ENCODE measurements at regions not wholly inside any gene's neighbourhood (a gene's known extent, or its start where the extent isn't known, plus 50 kb on each side); places are given as distances from the start of the nearest gene placed in this dataset.

GRCh38 chr1:221634606-221635005, 107.3 kb downstream of the DUSP10 start:
- TF ChIP-seq CTCF (IDR thresholded peaks at IDR 0.05) (no peak), ZFX (IDR thresholded peaks at IDR 0.05; ENCODE audit: borderline replicate concordance) (no peak)
